ENCODE measurements at regions not wholly inside any gene's neighbourhood (a gene's known extent, or its start where the extent isn't known, plus 50 kb on each side); places are given as distances from the start of the nearest gene placed in this dataset.

- Histone ChIP-seq H3K4me1 (ENCODE audit: control insufficient read depth in 1 of 2, insufficient read depth in 2 of 2, low read depth in 1 of 2, low read length in 1 of 2) (no peaks in the 10 kb centered on the region; a peak in 1 of 4 replicates), H3K4me2 (no peak overlapping the region), H4K20me1 (ENCODE audit: insufficient read depth) (no peaks in the 10 kb centered on the region), H2AFZ (ENCODE audit: low read depth) (no peak overlapping the region), H3K4me3 (ENCODE audit: low read depth in 2 of 2, low read length in 1 of 2) (no peak overlapping the region), H3K79me2 (ENCODE audit: insufficient read depth) (no peaks in the 10 kb centered on the region), H3K9me3 (no peaks in the 10 kb centered on the region), H3K9ac (no peak overlapping the region), H3F3A (replicated peaks; ENCODE audit: insufficient read depth) (no peaks in the 10 kb centered on the region), H3K27ac (ENCODE audit: low read depth in 2 of 2, low read length in 1 of 2) (no peak overlapping the region), H3K9me2 (no peaks in the 10 kb centered on the region), H3K27me3 (ENCODE audit: insufficient read depth) (no peaks in the 10 kb centered on the region), H3K36me3 (replicated peaks in 1 of 2; ENCODE audit: control insufficient read depth in 1 of 2, insufficient read depth in 2 of 2, low read length in 1 of 2) (no peaks in the 10 kb centered on the region)
- no peak for DNase-seq
- CTCF ChIA-PET, result no interaction called here
- POLR2A ChIA-PET, result no interaction called here
- 40% methylated on average over 4 of the region's 4 CpGs for WGBS (ENCODE audit: low lambda C conversion rate)
- TF ChIP-seq IRF3 (IDR thresholded peaks at IDR 0.05; ENCODE audit: low read depth, low read length), result no peak
- no peak for TF ChIP-seq ELF1 (IDR thresholded peaks at IDR 0.05)
- no peak for TF ChIP-seq EZH2phosphoT487 (IDR thresholded peaks at IDR 0.05; ENCODE audit: borderline replicate concordance, low read depth)
- no peak for TF ChIP-seq USF1 (IDR thresholded peaks at IDR 0.05; ENCODE audit: borderline replicate concordance, low read depth)
- no peak for TF ChIP-seq CTCF (IDR thresholded peaks at IDR 0.05)
- TF ChIP-seq FOXM1 (IDR thresholded peaks at IDR 0.05; ENCODE audit: low read depth), result no peak
- TF ChIP-seq USF2 (IDR thresholded peaks at IDR 0.05; ENCODE audit: borderline replicate concordance, low read depth, low read length), result no peak
- no peak for TF ChIP-seq NRF1 (IDR thresholded peaks at IDR 0.05; ENCODE audit: low read depth, low read length)
- TF ChIP-seq CHD2 (IDR thresholded peaks at IDR 0.05; ENCODE audit: low read length, partially characterized antibody), result no peak
- TF ChIP-seq FOSL2 (IDR thresholded peaks at IDR 0.05; ENCODE audit: borderline replicate concordance, low read depth), result no peak
- TF ChIP-seq MXI1 (IDR thresholded peaks at IDR 0.05; ENCODE audit: low read depth, low read length), result no peak
- no peak for TF ChIP-seq TCF12 (IDR thresholded peaks at IDR 0.05)
- TF ChIP-seq RAD21 (IDR thresholded peaks at IDR 0.05; ENCODE audit: low read length), result no peak
- no peak for TF ChIP-seq REST (IDR thresholded peaks at IDR 0.05; ENCODE audit: low read depth, low read length)
- no peak for TF ChIP-seq MEF2A (IDR thresholded peaks at IDR 0.05; ENCODE audit: borderline replicate concordance, low read depth)
These were observed 197.1 kb downstream of the FAM76B start for GRCh38 chr11:95592471-95592870.
